ENCODE measurements at regions not wholly inside any gene's neighbourhood (a gene's known extent, or its start where the extent isn't known, plus 50 kb on each side); places are given as distances from the start of the nearest gene placed in this dataset.

DNA sequence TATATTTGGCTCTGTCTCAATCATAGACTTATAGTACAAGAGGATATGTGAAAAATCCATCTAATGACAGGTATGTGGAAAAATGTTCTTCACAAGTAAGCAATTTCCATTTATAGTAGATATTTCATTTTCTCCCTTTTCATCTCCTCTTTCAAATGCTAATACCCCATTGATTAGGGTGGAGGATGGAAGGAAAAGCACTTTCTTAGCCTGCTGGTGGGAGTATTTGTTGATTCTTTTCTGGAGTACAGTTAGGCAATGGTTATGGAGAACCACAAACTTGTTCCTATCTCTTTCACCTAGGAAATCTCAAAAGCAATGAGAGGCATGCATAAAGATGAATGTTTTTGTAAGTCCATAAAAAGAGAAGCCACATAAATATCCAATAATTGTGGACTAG is 108.0 kb upstream of the CREB5 start:
- TF ChIP-seq, protein P1, sequence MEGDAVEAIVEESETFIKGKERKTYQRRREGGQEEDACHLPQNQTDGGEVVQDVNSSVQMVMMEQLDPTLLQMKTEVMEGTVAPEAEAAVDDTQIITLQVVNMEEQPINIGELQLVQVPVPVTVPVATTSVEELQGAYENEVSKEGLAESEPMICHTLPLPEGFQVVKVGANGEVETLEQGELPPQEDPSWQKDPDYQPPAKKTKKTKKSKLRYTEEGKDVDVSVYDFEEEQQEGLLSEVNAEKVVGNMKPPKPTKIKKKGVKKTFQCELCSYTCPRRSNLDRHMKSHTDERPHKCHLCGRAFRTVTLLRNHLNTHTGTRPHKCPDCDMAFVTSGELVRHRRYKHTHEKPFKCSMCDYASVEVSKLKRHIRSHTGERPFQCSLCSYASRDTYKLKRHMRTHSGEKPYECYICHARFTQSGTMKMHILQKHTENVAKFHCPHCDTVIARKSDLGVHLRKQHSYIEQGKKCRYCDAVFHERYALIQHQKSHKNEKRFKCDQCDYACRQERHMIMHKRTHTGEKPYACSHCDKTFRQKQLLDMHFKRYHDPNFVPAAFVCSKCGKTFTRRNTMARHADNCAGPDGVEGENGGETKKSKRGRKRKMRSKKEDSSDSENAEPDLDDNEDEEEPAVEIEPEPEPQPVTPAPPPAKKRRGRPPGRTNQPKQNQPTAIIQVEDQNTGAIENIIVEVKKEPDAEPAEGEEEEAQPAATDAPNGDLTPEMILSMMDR (IDR thresholded peaks at IDR 0.05; ENCODE audit: poor library complexity) = peak; percentile 3
- no peak for TF ChIP-seq EZH2 (IDR thresholded peaks at IDR 0.05; ENCODE audit: borderline replicate concordance)

Data from hepatocyte (in vitro differentiated cells).